ENCODE measurements at regions not wholly inside any gene's neighbourhood (a gene's known extent, or its start where the extent isn't known, plus 50 kb on each side); places are given as distances from the start of the nearest gene placed in this dataset.

DNA sequence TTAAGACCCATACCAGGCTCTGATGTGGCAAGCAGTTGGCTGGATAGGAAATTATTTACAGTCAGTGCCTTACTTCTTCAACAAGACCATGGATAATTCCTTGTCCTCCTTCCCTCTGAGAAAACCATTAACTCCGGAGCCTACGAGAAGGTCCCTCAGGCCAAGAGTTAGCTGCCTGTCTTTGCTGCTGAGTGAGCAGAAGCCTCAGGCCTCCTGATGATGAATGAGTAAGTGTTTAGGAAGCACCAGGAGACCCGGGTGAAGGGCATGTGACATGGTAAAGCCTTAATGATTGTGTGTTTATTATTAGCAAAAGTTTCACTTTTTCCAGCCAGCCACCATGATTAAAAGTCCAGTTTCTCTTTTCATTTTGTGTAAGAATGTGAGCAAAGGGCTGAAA, 174.9 kb upstream of the TOPAZ1 start:
- no peak for DNase-seq

DNA sequence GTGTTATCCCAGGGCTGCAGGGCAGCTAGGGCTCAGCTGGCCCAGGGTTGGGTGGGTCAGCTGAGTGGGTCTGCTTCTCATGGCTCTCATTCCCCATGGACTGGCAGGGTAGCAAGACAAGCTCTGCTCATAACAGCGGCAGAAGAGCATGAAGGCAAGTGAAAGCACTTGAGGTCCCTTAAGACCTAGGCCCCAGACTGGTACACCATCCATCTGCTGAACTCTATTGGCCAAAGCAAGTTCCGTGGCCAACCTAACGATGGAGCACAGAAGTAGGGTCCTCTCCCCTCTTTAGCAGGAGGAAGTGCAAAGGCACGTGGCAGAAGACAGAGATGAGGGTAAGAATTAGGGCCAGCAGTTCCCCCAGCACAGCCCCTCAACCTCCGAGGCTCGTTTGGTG, 174.3 kb upstream of the TOPAZ1 start:
- DNase-seq = no peak

- DNase-seq = no peak
These were observed 172.9 kb upstream of the TOPAZ1 start for GRCh38 chr3:44068753-44069152.

DNA sequence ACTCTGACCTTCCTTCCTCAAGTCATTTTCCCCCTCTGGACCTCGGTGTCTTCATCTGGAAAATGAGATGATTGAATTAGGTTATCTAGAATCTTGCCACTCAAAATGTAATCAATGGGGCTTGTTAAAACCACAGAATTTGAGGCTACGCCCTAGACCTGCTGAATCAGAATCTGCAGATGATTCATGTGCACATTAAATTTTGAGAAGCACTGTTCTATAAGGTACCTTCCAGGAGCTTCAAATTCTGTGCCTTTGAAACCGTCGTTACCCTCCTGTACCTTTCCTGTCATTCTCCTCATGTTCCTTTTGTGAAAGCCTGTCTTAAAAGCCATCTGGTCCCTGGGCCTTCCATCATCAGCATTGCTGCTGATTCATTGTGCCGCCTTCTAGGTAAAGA, 172.4 kb upstream of the TOPAZ1 start:
- no peak for DNase-seq

DNA sequence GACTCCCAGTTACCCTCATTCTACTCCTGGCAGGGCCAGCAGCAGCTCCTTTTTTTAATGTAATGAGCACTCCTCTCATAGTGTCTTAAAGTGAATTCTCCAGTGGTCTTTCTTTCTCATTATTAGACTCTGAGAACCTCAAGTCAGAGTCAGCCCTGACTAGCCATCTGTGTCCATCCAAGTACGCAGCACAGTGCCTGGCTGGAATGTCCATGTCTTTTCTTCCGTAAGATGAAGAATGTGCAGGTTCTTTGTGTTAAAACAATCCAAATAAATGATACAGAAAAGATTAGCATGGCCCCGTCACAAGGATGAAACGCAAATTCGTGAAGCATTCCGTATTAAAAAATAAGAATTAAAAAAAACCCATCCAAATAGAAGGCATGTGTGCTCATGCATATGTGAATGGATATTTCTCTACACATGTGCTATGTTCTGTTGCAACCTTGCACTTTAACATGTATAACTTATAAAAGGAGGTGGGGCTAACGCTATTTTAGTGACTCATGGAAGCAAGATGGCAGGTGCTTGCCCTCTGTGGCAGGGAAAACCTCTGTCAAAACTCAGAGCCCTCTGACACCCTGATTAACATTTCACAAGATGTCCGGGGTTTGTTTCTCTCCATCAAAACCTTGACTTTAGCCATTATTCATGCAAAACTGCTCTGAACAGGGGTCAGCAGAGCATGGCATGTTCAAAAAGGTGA, 170.7 kb upstream of the TOPAZ1 start:
- DNase-seq = no peak

DNA sequence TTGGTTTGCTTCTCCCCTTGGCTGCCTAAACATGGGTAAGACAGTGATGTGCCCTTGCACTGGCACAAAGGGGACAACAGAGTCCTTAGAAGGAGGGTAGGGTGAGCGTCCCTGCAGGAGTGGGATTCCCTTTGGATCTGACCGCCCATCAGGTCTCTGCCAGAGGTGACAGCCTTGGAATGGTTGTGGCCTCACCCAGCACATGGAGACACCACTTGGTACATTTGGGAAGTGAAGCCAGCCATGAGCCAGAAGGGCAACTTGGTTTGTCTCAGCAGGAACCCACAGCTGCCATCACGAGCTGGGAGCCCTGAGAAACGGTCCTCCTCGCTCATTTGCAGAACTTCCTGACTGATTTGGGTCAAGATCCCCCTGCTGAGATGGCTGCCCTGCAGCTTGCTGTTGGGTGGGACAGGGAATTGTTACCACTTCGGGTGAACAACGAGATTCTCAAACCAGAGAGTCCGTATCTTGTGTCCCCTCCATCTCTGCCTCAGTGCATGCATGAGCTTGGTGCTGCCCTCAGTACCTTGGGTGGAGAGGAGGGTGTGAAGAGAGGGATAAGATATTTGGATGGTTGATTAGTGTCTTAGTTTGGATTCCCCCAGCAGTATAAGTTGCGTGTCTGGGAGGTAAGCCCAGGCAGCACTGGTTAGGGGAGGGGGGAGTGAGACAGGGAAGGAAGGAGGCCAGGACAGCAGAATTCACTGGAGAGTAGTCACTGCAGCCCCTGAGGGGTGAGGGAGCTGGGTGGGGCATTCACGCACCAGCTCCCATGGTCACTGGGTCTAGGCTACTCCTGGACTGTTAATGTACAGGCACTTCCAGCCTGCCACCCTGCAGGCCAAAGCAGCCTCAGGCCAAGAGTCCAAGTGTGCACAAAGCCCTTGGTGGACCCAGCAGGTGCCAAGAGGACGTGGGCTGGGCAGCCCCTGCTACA, 168.8 kb upstream of the TOPAZ1 start:
- DNase-seq = no peak

DNA sequence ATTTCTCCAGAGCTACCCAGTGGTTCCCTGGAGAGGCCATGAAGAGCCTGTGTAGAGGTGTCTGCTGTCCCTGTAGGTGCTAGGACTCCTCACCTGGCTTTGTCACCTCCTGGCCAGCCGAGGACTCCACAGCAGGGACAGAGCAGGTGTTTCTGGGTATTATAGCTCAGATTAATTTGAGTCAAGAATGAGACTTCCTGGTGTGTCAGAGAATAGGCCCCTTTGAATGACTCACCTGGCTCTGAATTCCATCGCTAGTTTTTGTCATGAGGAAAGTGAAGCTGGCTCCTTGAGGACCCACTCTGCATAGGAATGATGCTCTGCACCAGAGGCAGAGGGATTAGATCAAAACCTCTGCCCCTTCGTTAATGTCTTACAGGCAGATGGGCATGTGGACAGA, 167.5 kb upstream of the TOPAZ1 start:
- DNase-seq = no peak

GRCh38 chr3:44076221-44076829, 165.4 kb upstream of the TOPAZ1 start:
- no peak for DNase-seq

- no peak for DNase-seq
These were observed 164.4 kb upstream of the TOPAZ1 start for GRCh38 chr3:44077267-44077666.

DNA sequence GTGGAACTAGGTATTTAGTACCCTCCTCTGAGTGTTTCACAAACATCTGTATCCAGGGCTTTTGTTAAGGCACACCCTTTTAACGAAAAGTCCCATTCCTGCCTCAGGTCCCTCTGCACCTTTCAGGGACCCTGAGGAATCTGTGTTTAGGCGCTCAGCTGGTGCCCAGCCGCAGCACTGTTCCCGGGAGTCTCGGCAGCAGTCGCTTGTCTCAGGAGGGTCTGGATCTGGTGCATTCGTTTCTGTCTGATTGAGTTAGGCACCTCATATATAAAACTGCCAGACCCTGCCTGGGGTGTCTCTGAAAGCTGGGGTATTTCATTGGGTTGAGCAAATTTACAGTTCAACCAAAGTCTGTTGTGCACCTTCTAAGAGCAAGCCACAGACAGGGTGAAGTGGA, 162.8 kb upstream of the TOPAZ1 start:
- no peak for DNase-seq

DNA sequence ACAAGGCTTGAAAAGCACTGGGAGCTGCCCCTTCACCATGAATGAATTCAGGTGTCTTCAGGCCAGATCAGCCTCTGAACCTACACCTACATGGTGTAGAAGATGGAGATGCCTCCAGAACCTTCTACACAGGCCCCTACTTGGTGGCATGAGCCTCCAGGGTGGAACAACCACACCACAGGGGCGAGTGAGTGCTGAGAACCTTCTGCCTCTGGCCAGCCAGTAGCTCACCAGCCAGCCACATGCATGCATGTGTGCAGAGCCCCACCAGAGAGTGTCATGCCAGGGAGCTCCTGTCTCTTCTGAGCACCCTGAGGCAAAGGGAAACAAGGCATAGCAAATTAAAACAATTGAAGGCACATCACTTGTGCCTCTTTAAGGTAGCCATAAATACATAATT, 161.8 kb upstream of the TOPAZ1 start:
- no peak for DNase-seq

- no peak for DNase-seq
These were observed 161.1 kb upstream of the TOPAZ1 start for GRCh38 chr3:44080474-44081072.

DNA sequence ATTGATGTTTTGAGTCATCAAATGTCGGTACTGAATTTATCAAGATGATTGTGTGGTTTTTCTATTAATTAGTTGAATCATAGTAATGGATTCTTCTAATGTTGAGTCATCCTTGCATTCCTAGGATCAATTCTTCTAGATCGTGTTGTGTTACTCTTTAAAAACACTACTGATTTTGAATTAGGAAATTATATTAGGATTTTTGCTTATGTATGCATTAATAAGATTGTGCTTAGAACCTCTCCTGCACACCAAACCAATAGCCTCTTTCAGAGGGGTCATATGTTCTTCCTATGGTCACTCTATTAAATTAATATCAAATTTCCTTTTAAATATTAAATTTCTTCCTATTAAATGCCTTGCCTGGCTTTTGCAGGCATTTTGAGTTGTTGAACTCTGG, 151.7 kb upstream of the TOPAZ1 start:
- DNase-seq = no peak

DNA sequence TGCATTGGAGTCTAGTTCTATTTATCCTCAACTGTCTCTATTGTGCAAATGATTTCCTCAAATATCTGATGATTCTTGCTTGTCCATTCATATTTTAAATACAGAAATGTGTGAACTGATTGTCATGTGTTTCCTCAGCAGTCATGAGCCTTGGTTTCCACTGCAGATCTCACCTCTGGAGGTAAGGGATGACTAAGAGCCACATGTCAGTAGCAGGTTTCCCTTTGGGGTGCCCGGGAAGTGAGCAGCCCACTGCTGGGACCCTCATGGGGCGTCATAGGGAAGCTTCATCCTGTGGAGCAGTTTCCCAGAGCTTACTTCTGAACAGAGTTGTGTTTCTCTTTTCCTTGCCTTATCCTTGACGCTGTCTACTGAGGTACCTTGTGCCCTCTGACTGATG, 149.2 kb upstream of the TOPAZ1 start:
- no peak for DNase-seq

GRCh38 chr3:44093531-44093930, 148.2 kb upstream of the TOPAZ1 start:
- no peak for DNase-seq

GRCh38 chr3:44098656-44099415, 142.8 kb upstream of the TOPAZ1 start:
- no peak for DNase-seq

DNA sequence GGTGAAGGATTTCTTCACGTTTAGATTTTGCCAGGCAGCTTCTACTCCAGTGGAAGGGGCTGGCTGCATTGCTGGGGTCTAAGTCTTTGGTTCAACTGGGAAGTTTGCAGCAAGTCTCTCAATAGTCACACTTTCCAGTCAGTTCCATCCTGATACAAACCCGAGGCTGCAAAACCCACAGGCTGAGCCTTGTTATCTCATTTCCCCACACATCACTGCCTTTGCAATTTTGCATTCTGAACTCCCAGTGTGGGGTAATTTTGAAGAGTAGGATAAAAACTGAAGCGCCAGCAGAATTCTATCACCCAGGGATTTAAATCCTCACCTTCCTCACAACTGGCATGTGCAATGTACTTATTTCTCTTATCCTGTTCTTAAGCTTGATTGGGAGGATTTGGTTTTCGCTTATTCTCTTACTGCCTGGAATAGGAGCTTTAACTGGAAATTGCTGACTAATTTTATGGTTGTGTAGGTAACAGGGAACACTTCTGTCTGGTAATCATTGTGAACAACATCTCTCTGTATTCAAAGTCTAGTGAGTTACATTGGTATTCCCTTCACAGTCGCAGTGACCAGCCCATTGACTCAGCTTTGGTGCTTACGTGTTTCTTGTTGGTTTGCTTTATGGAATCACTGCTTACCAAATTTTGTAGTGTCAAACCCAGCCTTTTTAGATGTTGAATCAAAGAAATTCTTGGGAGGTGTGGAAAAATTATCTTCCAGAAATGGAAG, 142.0 kb upstream of the TOPAZ1 start:
- DNase-seq = no peak

- DNase-seq = no peak
These were observed 141.4 kb upstream of the TOPAZ1 start for GRCh38 chr3:44100298-44100695.

- no peak for DNase-seq
These were observed 137.6 kb upstream of the TOPAZ1 start for GRCh38 chr3:44104043-44104442.

GRCh38 chr3:44104668-44105321, 136.9 kb upstream of the TOPAZ1 start:
- DNase-seq = no peak

DNA sequence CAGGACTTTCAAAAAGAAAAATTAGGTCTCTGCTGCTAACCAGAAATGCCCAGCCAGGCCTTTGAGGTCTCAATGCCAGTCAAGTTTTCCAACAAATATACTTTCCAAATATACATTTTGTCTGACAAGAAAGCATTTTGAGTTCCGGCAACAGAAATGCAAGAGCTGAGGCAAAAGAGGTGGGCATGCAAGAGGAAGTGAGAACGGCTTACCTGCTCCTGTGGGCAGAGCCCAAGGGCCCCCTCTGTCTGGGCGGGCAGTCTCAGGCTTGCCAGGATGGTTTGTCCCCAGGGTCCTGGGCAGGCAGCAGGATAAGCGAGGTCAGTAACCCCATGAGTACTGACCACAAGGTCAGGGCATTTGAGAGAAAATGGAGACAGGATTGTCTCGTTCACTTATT, 136.1 kb upstream of the TOPAZ1 start:
- DNase-seq = no peak

All from activated CD4-positive, CD25-positive, alpha-beta regulatory T cell (primary cell).